ENCODE measurements at regions not wholly inside any gene's neighbourhood (a gene's known extent, or its start where the extent isn't known, plus 50 kb on each side); places are given as distances from the start of the nearest gene placed in this dataset.
A peak's percentile ranks its signal among the peaks of the same experiment; 100 is the strongest.
"Not testable (repeated sequence)": the region's sequence is repeated elsewhere in the genome, so short reads cannot be mapped to it uniquely, and the experiment has no call there.

DNA sequence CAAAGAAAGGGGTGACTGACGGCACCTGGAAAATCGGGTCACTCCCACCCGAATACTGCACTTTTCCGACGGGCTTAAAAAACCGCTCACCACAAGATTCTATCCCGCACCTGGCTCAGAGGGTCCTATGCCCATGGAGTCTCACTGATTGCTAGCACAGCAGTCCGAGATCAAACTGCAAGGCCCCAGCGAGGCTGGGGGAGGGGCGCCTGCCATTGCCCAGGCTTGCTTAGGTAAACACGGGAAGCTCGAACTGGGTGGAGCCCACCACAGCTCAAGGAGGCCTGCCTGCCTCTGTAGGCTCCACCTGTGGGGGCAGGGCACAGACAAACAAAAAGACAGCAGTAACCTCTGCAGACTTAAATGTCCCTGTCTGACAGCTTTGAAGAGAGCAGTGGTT, 327.0 kb upstream of the MEIS2 start:
- not testable (repeated sequence) for FAIRE-seq

- no peak for FAIRE-seq
Measured at GRCh38 chr15:37446921-37447320, 346.6 kb upstream of the MEIS2 start.

GRCh38 chr15:37452498-37452897, 352.1 kb upstream of the MEIS2 start:
- FAIRE-seq = no peak

GRCh38 chr15:37480482-37480881, 380.1 kb upstream of the MEIS2 start:
- FAIRE-seq = no peak

- no peak for FAIRE-seq
Measured at GRCh38 chr15:37481126-37481525, 380.8 kb upstream of the MEIS2 start.

- no peak for FAIRE-seq
Measured at GRCh38 chr15:37483779-37484178, 383.4 kb upstream of the MEIS2 start.

- no peak for FAIRE-seq
Measured at GRCh38 chr15:37485056-37485455, 384.7 kb upstream of the MEIS2 start.

DNA sequence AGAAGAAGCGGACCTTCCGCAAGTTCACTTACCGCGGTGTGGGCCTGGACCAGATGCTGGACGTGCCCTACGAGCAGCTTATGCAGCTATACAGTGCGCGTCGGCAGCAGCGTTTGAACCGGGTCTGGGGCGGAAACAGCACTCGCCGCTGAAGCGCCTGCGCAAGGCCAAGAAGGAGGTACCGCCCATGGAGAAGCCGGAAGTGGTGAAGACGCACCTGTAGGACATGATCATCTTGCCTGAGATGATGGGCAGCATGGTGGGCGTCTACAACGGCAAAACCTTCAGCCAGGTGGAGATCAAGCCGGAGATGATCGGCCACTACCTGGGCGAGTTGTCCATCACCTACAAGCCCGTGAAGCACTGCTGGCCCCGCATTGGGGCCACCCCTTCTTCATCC, 390.4 kb upstream of the MEIS2 start:
- FAIRE-seq = no peak

DNA sequence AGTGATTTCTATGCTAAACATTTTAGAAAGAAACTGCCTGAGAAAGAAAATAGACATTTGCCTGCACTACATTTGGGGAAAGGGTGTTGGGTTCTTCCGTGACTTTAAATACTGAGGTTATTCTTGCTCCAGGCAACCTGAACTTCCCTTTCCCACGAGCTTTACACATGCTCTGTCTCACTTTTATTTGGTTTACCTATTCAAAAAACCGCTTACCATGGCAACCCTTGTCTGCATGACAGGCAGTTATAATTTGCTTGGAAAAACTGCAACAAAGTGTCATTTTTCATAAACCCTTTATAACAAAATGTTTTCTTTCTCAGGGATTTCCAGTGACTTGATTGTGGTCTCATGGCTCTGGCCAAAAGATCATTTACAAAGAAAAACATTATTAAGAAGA, 416.3 kb upstream of the MEIS2 start:
- no peak for FAIRE-seq

- no peak for FAIRE-seq
Measured at GRCh38 chr15:37517191-37517895, 417.0 kb upstream of the MEIS2 start.

- no peak for FAIRE-seq
Measured at GRCh38 chr15:37518436-37518835, 416.0 kb upstream of the TMCO5A start.

DNA sequence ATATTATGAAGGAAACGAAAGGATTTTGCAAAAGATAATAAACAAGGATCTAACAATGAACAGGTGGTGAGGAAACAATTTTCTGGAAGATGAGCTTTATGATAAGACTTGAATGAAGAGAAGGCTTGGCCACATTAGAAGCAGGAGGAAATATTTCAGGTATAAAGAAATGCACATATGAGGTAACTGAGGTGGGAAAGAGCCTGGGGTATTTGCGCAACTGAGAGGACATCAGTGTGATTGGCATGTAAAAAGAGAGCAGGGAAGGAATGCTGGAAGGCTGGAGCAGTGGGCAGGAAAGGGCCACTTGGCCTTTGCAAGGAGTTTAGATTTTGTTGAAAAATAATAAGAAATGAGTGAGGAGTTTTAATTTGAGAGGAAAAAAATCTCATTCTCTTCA, 414.4 kb upstream of the TMCO5A start:
- FAIRE-seq = no peak

- FAIRE-seq = peak; percentile 45
Measured at GRCh38 chr15:37520882-37521281, 413.6 kb upstream of the TMCO5A start.

GRCh38 chr15:37524601-37525000, 409.8 kb upstream of the TMCO5A start:
- no peak for FAIRE-seq

DNA sequence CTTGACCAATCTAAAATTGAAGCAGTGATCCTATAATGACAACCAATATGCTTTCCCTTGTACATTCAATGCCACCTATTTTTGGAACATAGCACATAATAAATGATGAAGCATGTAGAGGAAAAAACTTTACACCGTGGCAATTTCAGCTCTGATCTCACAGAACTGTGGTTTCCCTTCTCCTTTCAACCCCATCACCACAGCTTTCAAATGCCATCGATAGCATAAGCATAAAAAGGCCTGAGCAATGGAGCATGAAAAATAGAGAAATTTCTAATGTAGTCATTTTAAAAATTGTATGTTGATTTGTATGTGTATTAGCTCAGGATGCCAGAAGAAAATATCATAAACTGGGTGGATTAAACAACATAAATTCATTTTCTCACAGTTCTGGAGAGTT, 406.0 kb upstream of the TMCO5A start:
- FAIRE-seq = no peak

GRCh38 chr15:37536967-37537605, 397.4 kb upstream of the TMCO5A start:
- no peak for FAIRE-seq

- no peak for FAIRE-seq
Measured at GRCh38 chr15:37537802-37538201, 396.6 kb upstream of the TMCO5A start.

- FAIRE-seq = no peak
Measured at GRCh38 chr15:37548116-37548515, 386.3 kb upstream of the TMCO5A start.

- FAIRE-seq = no peak
Measured at GRCh38 chr15:37550360-37551024, 383.9 kb upstream of the TMCO5A start.

- no peak for FAIRE-seq
Measured at GRCh38 chr15:37572401-37572800, 362.0 kb upstream of the TMCO5A start.

DNA sequence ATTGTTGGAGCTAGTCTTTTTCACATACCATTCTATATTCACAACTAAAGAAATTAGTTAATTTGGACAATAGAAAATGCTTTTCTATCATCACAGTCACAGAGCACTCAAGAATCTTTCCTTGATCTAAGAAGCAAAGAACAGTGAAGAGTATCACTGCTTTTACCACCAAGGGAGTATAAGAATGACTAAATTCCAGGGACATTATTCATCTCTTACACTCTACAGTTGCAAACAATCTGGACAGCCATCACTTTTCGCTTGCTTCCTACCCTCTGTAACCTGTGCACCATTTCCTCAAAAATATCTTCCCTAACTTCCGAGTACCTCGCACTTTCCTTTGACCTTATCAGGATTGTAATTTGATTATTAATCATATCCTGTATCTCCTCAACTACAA, 359.5 kb upstream of the TMCO5A start:
- FAIRE-seq = no peak

DNA sequence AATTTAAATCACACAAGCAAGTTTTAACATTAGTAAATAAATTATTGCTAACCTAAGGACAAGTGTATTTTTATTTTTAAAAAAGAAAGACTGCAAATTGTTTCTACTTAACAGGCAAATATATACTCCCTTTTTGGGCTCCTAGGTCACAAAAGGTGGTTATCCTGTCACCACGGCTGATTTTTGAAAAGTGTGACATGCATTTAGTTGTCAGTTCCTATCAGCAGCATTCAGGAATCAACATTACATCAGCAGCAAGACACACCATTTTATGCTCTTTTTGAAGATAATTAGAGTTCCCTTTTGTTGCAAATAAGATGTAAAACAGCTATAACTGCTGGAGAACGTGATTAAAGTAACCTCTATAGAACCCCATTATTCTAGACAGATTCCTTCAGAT, 357.5 kb upstream of the TMCO5A start:
- no peak for FAIRE-seq

- FAIRE-seq = no peak
Measured at GRCh38 chr15:37581866-37582532, 352.4 kb upstream of the TMCO5A start.

DNA sequence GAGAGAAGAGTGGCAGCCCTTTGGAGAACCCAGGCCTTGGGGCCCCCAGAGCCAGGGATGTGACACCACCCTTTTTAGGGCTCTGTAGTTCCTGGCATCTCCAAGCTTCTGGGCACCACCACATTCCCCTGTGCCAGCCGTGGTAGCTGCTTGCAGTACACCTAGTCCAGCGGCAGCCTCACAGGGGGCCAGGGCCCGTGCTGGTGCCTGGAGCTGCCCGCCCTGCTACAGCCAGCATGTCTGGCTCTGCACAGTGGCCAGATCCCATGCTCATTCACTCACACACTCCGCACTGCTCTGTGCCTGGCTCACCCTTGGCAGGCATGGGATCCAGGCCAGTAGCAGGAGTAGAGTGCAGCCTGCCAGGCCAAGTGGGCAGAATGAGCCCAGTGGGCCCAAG, 351.6 kb upstream of the TMCO5A start:
- FAIRE-seq = no peak

Data from colon (tissue), 2 donors.